CD8-positive, alpha-beta memory T cell (primary cell): ENCODE measurements at regions not wholly inside any gene's neighbourhood (a gene's known extent, or its start where the extent isn't known, plus 50 kb on each side); places are given as distances from the start of the nearest gene placed in this dataset.
"Not testable (repeated sequence)": the region's sequence is repeated elsewhere in the genome, so short reads cannot be mapped to it uniquely, and the experiment has no call there.

Experiments
- CTCF ChIA-PET: fragments of 350-600 bp; sonication (Branson Sonifier 250); formaldehyde crosslinking; loops from one replicate; lab custom pipeline; 2021; ENCODE audit warnings: antibody characterized with exemption; lab: Charles Lee
- POLR2A ChIA-PET: fragments of 350-600 bp; sonication (Branson Sonifier 250); formaldehyde crosslinking; loops from one replicate; lab custom pipeline; 2021; ENCODE audit warnings: antibody characterized with exemption; lab: Charles Lee
- DNase-seq, 5 donors: peaks; one replicate each; pipeline versions ENCODE4 v3.0.0 to v3.0.0-alpha.2; 2020 to 2022; ENCODE audit warnings: mixed read lengths in 1 of 5
- H3K27ac ChIP-seq: one replicate; pipeline ENCODE4 v1.7.0; 2013; ENCODE audit warnings: low read depth, mild to moderate bottlenecking, low read length, moderate library complexity
- H3K27me3 ChIP-seq: 2 replicates; pipeline ENCODE4 v1.7.0; 2013; ENCODE audit warnings: low read length, mild to moderate bottlenecking; ENCODE audit not compliant: insufficient read depth, poor library complexity, severe bottlenecking
- H3K36me3 ChIP-seq: 2 replicates; pipeline ENCODE4 v1.7.0; 2013; ENCODE audit warnings: mild to moderate bottlenecking, low read length, moderate library complexity; ENCODE audit not compliant: insufficient read depth
- H3K4me1 ChIP-seq: 2 replicates; pipeline ENCODE4 v1.7.0; 2013; ENCODE audit warnings: mild to moderate bottlenecking, low read length, moderate library complexity; ENCODE audit not compliant: insufficient read depth
- H3K4me3 ChIP-seq: 2 replicates; pipeline ENCODE4 v1.7.0; 2013; ENCODE audit warnings: mild to moderate bottlenecking, low read length
- H3K9me3 ChIP-seq: 2 replicates; pipeline ENCODE4 v1.7.0; 2013; ENCODE audit warnings: mild to moderate bottlenecking, low read length
- H3K27ac Mint-ChIP-seq, 8 donors: one replicate each; pipeline ENCODE4 v1.8.0; 2020 to 2021; ENCODE audit warnings: mixed read lengths in 8 of 8, mild to moderate bottlenecking in 6 of 8, inconsistent platforms in 3 of 8, moderate library complexity in 3 of 8
- H3K27me3 Mint-ChIP-seq, 2 donors: one replicate each; pipeline ENCODE4 v1.8.0; 2020 to 2021; ENCODE audit warnings: mixed read lengths in 2 of 2, mild to moderate bottlenecking in 1 of 2, moderate library complexity in 1 of 2
- H3K36me3 Mint-ChIP-seq, 3 donors: one replicate each; pipeline ENCODE4 v1.8.0; 2020 to 2021; ENCODE audit warnings: mixed read lengths in 3 of 3, inconsistent platforms in 1 of 3, mild to moderate bottlenecking in 1 of 3
- H3K4me1 Mint-ChIP-seq, 3 donors: one replicate each; pipeline ENCODE4 v1.8.0; 2020 to 2021; ENCODE audit warnings: mixed read lengths in 3 of 3, inconsistent platforms in 1 of 3, mild to moderate bottlenecking in 1 of 3
- H3K4me3 Mint-ChIP-seq, 7 donors: one replicate each; pipeline ENCODE4 v1.8.0; 2020 to 2021; ENCODE audit warnings: mixed read lengths in 7 of 7, mild to moderate bottlenecking in 6 of 7, moderate library complexity in 4 of 7, inconsistent platforms in 2 of 7
- H3K9me3 Mint-ChIP-seq, 5 donors: one replicate each; pipeline ENCODE4 v1.8.0; 2020 to 2022; ENCODE audit warnings: mixed read lengths in 5 of 5, mild to moderate bottlenecking in 3 of 5, moderate library complexity in 2 of 5, inconsistent platforms in 1 of 5

GRCh38 chr1:229905031-229905545 lies 161.9 kb upstream of the GALNT2 start:
- ChIA-PET CTCF (no interaction called here), POLR2A (no interaction called here)
- no peaks in the 10 kb centered on the region for H3K36me3 ChIP-seq
- no peak overlapping the region for H3K4me3 Mint-ChIP-seq
- H3K27ac ChIP-seq: no peak overlapping the region
- H3K36me3 Mint-ChIP-seq: no peaks in the 10 kb centered on the region
- no peak overlapping the region for H3K27ac Mint-ChIP-seq
- peaks cover 2 to 7% (median 4%) of the 10 kb centered on the region in 5 donors for H3K9me3 Mint-ChIP-seq
- DNase-seq: no peak
- H3K4me3 ChIP-seq: no peak overlapping the region
- H3K27me3 Mint-ChIP-seq: peaks cover 13 to 26% of the 10 kb centered on the region in 2 donors
- H3K9me3 ChIP-seq: no peaks in the 10 kb centered on the region
- no peaks in the 10 kb centered on the region for H3K27me3 ChIP-seq
- no peaks in the 10 kb centered on the region for H3K4me1 ChIP-seq
- no peaks in the 10 kb centered on the region for H3K4me1 Mint-ChIP-seq

- ChIA-PET POLR2A (no interaction called here), CTCF (no interaction called here)
- Mint-ChIP-seq H3K4me1 (no peaks in the 10 kb centered on the region), H3K27ac (no peak overlapping the region), H3K36me3 (no peaks in the 10 kb centered on the region), H3K27me3 (peaks cover 11 to 23% of the 10 kb centered on the region in 2 donors), H3K4me3 (no peak overlapping the region), H3K9me3 (peaks cover 2 to 7% (median 4%) of the 10 kb centered on the region in 5 donors)
- no peak for DNase-seq
- Histone ChIP-seq H3K36me3 (no peaks in the 10 kb centered on the region), H3K27me3 (no peaks in the 10 kb centered on the region), H3K9me3 (no peaks in the 10 kb centered on the region), H3K4me3 (no peak overlapping the region), H3K4me1 (no peaks in the 10 kb centered on the region), H3K27ac (no peak overlapping the region)
Observed at GRCh38 chr1:229905652-229906051, 161.4 kb upstream of the GALNT2 start.

DNA sequence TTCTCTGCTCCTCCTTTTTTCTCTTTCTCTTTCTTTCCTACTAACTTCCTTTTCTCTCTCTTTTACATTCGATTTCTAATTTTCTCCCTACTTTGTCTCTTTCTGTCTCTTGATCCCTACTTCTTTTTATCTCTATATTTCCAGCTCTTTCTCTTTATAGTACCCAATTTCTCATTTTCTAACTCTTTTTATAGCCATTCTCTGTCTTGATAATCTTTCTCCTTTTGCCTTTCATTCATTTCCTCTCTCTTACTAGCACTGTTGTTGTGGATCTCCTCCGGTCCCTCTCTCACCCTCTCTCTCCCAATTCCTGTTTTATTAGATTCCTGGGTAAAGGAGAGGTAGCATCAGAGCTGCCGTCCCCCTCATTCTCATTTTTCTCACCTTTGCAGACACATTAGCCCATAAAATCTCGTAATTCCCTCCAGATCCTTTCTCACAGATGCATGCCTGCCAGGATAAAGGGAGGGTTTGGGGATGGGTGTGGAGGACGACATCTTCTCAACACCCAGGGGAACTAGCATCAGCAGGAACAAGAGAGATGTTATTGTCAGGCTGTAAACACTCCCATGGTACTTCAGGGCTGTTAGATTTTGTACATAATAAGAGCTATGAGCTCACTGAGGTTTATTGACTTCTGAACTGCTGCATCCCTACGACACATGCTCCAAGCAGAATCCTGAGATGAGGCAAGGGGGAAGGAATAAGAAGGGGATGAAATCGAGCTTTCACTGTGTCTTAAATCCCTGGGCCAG lies 159.0 kb upstream of the GALNT2 start:
- peaks cover 10 to 21% of the 10 kb centered on the region in 2 donors for H3K27me3 Mint-ChIP-seq
- Histone ChIP-seq H3K9me3 (no peaks in the 10 kb centered on the region), H3K27me3 (no peaks in the 10 kb centered on the region), H3K4me1 (no peaks in the 10 kb centered on the region), H3K27ac (no peak overlapping the region), H3K4me3 (no peak overlapping the region), H3K36me3 (no peaks in the 10 kb centered on the region)
- no peaks in the 10 kb centered on the region for H3K9me3 Mint-ChIP-seq
- H3K4me3 Mint-ChIP-seq: peak overlapping the region in 1 of 7 donors; percentile 14
- ChIA-PET POLR2A (no interaction called here), CTCF (no interaction called here)
- no peaks in the 10 kb centered on the region for H3K36me3 Mint-ChIP-seq
- DNase-seq: no peak
- H3K27ac Mint-ChIP-seq: no peak overlapping the region
- H3K4me1 Mint-ChIP-seq: no peaks in the 10 kb centered on the region

- no peak for DNase-seq
- ChIA-PET POLR2A (no interaction called here), CTCF (no interaction called here)
- no peaks in the 10 kb centered on the region for H3K27me3 ChIP-seq
- Mint-ChIP-seq H3K36me3 (no peaks in the 10 kb centered on the region), H3K27ac (no peak overlapping the region), H3K9me3 (no peaks in the 10 kb centered on the region), H3K4me1 (no peaks in the 10 kb centered on the region), H3K4me3 (no peak overlapping the region), H3K27me3 (peaks cover 10 to 15% of the 10 kb centered on the region in 2 donors)
- H3K4me1 ChIP-seq: no peaks in the 10 kb centered on the region
- no peak overlapping the region for H3K27ac ChIP-seq
- H3K4me3 ChIP-seq: no peak overlapping the region
- no peaks in the 10 kb centered on the region for H3K36me3 ChIP-seq
- no peaks in the 10 kb centered on the region for H3K9me3 ChIP-seq
Observed at GRCh38 chr1:229908689-229909088, 158.3 kb upstream of the GALNT2 start.

DNA sequence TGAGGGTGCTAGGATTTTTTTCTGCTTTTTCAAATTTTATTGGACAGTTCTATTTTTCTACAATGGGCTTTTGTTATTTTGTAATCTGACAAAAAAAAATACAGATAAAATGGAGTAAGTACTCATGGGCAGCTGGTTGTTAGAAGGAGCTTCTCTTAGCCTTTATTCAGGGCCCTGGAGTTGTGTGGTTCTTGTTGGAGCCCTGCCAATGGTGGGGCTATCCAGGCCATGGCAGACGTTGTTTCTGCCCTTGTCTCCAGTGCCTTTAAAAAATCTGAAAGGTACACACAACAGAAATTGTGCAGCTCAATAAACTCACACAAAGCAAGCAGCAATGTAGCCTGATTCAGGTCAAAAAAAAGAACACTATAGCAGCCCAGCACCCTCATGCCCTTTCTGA lies 153.5 kb upstream of the GALNT2 start:
- H3K4me1 Mint-ChIP-seq: no peaks in the 10 kb centered on the region
- Histone ChIP-seq H3K4me1 (no peaks in the 10 kb centered on the region), H3K36me3 (no peaks in the 10 kb centered on the region), H3K9me3 (no peaks in the 10 kb centered on the region), H3K27me3 (no peaks in the 10 kb centered on the region), H3K27ac (no peak overlapping the region), H3K4me3 (no peak overlapping the region)
- no peak overlapping the region for H3K27ac Mint-ChIP-seq
- H3K4me3 Mint-ChIP-seq: no peak overlapping the region
- ChIA-PET CTCF (no interaction called here), POLR2A (no interaction called here)
- no peaks in the 10 kb centered on the region for H3K36me3 Mint-ChIP-seq
- DNase-seq: no peak
- H3K9me3 Mint-ChIP-seq: no peaks in the 10 kb centered on the region
- peaks cover 5 to 10% of the 10 kb centered on the region in 2 donors for H3K27me3 Mint-ChIP-seq

- H3K27ac Mint-ChIP-seq, H3K27me3 Mint-ChIP-seq, H3K36me3 Mint-ChIP-seq, H3K4me3 Mint-ChIP-seq, DNase-seq, POLR2A ChIA-PET, H3K4me3 ChIP-seq, H3K27ac ChIP-seq, H3K4me1 Mint-ChIP-seq, H3K27me3 ChIP-seq, H3K36me3 ChIP-seq, CTCF ChIA-PET, H3K9me3 Mint-ChIP-seq, H3K9me3 ChIP-seq, H3K4me1 ChIP-seq: not testable (repeated sequence)
Observed at GRCh38 chr1:229919488-229919887, 147.6 kb upstream of the GALNT2 start.

DNA sequence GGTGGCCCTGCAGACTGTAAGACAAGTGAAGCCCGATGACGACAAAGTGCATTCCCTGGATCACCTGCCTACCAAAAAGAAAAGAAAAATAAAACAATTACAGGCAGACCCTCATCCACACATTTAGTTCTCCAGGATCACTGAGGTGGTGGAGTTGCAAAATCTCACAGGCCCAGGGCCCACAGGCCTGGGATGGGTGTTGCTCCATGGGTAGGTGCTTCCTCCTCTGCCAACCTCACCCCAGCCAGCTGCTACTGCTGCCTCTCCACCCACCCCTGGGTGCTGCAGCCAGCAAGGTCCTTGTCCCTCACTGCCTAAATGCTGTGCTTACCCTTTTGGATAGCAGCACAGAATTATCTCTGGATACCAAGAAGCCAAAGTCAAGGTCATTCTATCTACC lies 146.4 kb upstream of the GALNT2 start:
- H3K4me3 ChIP-seq: no peak overlapping the region
- H3K36me3 ChIP-seq: no peaks in the 10 kb centered on the region
- Mint-ChIP-seq H3K9me3 (no peaks in the 10 kb centered on the region), H3K27me3 (peaks cover 7% of the 10 kb centered on the region in 2 donors), H3K4me1 (no peaks in the 10 kb centered on the region), H3K36me3 (no peaks in the 10 kb centered on the region), H3K4me3 (no peak overlapping the region), H3K27ac (no peak overlapping the region)
- H3K27ac ChIP-seq: no peak overlapping the region
- H3K4me1 ChIP-seq: no peaks in the 10 kb centered on the region
- H3K9me3 ChIP-seq: no peaks in the 10 kb centered on the region
- DNase-seq: no peak
- CTCF ChIA-PET: no interaction called here
- H3K27me3 ChIP-seq: no peaks in the 10 kb centered on the region
- POLR2A ChIA-PET: no interaction called here

DNA sequence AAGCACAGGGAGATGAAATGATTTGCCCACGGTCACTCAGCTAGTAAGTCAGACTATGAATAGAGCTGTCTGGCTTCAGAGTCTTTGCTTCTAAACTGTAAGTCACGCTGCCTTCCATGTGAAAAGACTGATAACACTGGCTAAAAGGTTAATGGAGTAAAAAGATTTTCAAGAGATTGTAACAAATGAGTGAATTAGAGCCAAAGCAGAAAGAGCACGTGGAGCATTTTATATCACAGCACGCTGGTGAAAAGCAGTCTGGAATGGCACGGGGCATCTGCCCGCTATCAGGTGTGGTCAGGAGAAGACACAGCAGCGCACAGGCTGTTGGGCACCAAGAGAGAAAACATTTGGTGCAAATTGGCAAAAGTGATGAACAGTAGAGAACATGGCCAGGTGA lies 144.8 kb upstream of the GALNT2 start:
- Mint-ChIP-seq H3K27ac (no peak overlapping the region), H3K27me3 (peaks cover 7 to 12% of the 10 kb centered on the region in 2 donors)
- CTCF ChIA-PET: no interaction called here

More for the DNA sequence above, 144.8 kb upstream of the GALNT2 start:
- H3K4me1 ChIP-seq: no peaks in the 10 kb centered on the region
- Mint-ChIP-seq H3K4me3 (no peak overlapping the region), H3K36me3 (no peaks in the 10 kb centered on the region), H3K9me3 (no peaks in the 10 kb centered on the region), H3K4me1 (no peaks in the 10 kb centered on the region)
- no peak overlapping the region for H3K27ac ChIP-seq
- no peaks in the 10 kb centered on the region for H3K9me3 ChIP-seq
- no peaks in the 10 kb centered on the region for H3K27me3 ChIP-seq
- DNase-seq: no peak
- H3K4me3 ChIP-seq: no peak overlapping the region
- H3K36me3 ChIP-seq: no peaks in the 10 kb centered on the region
- POLR2A ChIA-PET: no interaction called here
